Muscle layer of duodenum (tissue), 2 donors: ENCODE measurements at regions not wholly inside any gene's neighbourhood (a gene's known extent, or its start where the extent isn't known, plus 50 kb on each side); places are given as distances from the start of the nearest gene placed in this dataset.

Source experiments
- H3K27ac ChIP-seq: one replicate; pipeline ENCODE4 v1.7.0; 2013; ENCODE audit warnings: mild to moderate bottlenecking, low read length
- H3K27me3 ChIP-seq: one replicate; pipeline ENCODE4 v1.7.0; 2013; ENCODE audit warnings: low read depth, mild to moderate bottlenecking, control low read depth, low read length
- H3K36me3 ChIP-seq, 2 donors: one replicate each; pipeline ENCODE4 v1.7.0; 2013; ENCODE audit warnings: low read length in 2 of 2, control low read depth in 1 of 2, mild to moderate bottlenecking in 1 of 2; ENCODE audit not compliant: insufficient read depth in 2 of 2, control insufficient read depth in 1 of 2
- H3K4me1 ChIP-seq, 2 donors: one replicate each; pipeline ENCODE4 v1.7.0; 2013; ENCODE audit warnings: low read length in 2 of 2, mild to moderate bottlenecking in 2 of 2, control low read depth in 1 of 2, moderate library complexity in 1 of 2; ENCODE audit not compliant: insufficient read depth in 2 of 2, control insufficient read depth in 1 of 2
- H3K4me3 ChIP-seq, 2 donors: one replicate each; pipeline ENCODE4 v1.7.0; 2013; ENCODE audit warnings: low read length in 2 of 2, low read depth in 1 of 2, mild to moderate bottlenecking in 1 of 2
- H3K9me3 ChIP-seq, 2 donors: one replicate each; pipeline ENCODE4 v1.7.0; 2013; ENCODE audit warnings: low read length in 2 of 2, control low read depth in 1 of 2, mild to moderate bottlenecking in 1 of 2; ENCODE audit not compliant: control insufficient read depth in 1 of 2
- donor health status: healthy.

GRCh38 chr15:66832664-66833063, 130.6 kb downstream of the SMAD6 start:
- Histone ChIP-seq H3K4me1 (no peaks in the 10 kb centered on the region), H3K9me3 (no peaks in the 10 kb centered on the region), H3K4me3 (no peak overlapping the region), H3K27ac (no peak overlapping the region), H3K36me3 (no peaks in the 10 kb centered on the region), H3K27me3 (no peaks in the 10 kb centered on the region)

GRCh38 chr15:66833371-66833770, 131.3 kb downstream of the SMAD6 start:
- Histone ChIP-seq H3K4me1 (no peaks in the 10 kb centered on the region), H3K36me3 (no peaks in the 10 kb centered on the region), H3K27me3 (no peaks in the 10 kb centered on the region), H3K27ac (no peak overlapping the region), H3K9me3 (no peaks in the 10 kb centered on the region), H3K4me3 (no peak overlapping the region)

DNA sequence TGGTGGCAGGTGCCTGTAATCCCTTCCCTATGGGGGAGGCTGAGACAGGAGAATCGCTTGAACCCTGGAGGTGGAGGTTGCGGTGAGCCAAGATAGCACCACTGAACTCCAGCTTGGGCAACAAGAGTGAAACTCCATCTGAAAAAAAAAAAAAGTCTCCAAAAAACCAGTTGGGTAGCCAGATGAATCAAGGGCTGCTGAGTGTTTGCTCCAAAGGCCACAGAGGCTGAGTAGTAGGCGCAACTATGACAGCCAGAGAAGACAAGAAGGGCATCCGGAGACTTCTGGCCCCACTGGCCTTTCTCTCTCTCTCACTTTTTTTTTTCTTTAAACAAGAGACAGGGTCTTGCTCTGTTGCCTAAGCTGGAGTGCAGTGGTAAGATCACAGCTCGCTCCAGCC, 131.8 kb downstream of the SMAD6 start:
- H3K27ac ChIP-seq = no peak overlapping the region

GRCh38 chr15:66834881-66835878, 133.1 kb downstream of the SMAD6 start:
- no peaks in the 10 kb centered on the region for H3K27me3 ChIP-seq
- H3K27ac ChIP-seq = no peak overlapping the region
- no peaks in the 10 kb centered on the region for H3K36me3 ChIP-seq
- no peaks in the 10 kb centered on the region for H3K9me3 ChIP-seq
- no peaks in the 10 kb centered on the region for H3K4me1 ChIP-seq
- H3K4me3 ChIP-seq = no peak overlapping the region

More for the DNA sequence above, 131.8 kb downstream of the SMAD6 start:
- H3K4me1 ChIP-seq = no peaks in the 10 kb centered on the region
- no peak overlapping the region for H3K4me3 ChIP-seq
- H3K27me3 ChIP-seq = no peaks in the 10 kb centered on the region
- no peaks in the 10 kb centered on the region for H3K36me3 ChIP-seq
- H3K9me3 ChIP-seq = no peaks in the 10 kb centered on the region

DNA sequence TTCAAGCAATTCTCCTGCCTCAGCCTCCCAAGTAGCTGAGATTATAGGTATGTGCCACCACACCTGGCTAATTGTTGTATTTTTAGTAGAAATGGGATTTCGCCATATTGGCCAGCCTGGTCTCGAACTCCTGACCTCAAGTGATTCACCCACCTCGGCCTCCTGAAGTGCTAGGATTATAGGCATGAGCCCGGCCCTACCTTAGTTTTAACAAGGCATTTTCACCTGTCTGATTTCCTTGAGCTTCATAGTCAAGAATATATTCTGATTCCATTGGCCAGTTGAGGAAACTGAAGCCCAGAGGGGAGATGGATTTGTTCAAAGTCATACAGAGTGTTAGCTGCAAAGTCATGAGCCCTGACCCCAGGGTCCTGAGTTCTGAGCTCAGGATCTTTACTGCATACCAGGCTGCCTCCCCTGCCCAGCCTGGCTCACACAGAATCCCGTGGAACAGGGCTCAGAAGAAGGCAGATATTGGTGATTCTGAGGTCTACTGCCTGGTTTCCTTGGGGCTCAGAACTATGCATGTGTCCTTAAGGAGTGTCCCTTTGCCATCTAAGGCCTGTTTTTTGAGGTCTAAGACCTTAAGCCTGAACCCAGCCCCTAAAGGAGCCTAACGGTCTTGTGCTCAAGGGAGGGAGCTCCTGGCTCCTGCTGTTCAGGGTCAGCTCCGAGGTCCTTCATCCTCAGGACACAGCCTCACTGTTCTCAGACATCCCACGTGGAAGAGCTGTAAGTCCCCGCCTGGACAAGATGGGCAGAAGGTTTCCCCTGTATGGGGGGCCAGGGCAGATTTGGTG, 134.4 kb downstream of the SMAD6 start:
- no peaks in the 10 kb centered on the region for H3K9me3 ChIP-seq
- peaks cover 0 to under 1% of the 10 kb centered on the region in 2 donors for H3K4me1 ChIP-seq
- H3K36me3 ChIP-seq = no peaks in the 10 kb centered on the region
- H3K27ac ChIP-seq = no peak overlapping the region
- no peak overlapping the region for H3K4me3 ChIP-seq
- no peaks in the 10 kb centered on the region for H3K27me3 ChIP-seq

- H3K36me3 ChIP-seq = no peaks in the 10 kb centered on the region
- H3K4me3 ChIP-seq = no peak overlapping the region
- H3K4me1 ChIP-seq = peaks cover 3 to 6% of the 10 kb centered on the region in 2 donors
- H3K27ac ChIP-seq = no peak overlapping the region
- H3K9me3 ChIP-seq = no peaks in the 10 kb centered on the region
- H3K27me3 ChIP-seq = no peaks in the 10 kb centered on the region
Observed at GRCh38 chr15:66838202-66838601, 136.2 kb downstream of the SMAD6 start.

DNA sequence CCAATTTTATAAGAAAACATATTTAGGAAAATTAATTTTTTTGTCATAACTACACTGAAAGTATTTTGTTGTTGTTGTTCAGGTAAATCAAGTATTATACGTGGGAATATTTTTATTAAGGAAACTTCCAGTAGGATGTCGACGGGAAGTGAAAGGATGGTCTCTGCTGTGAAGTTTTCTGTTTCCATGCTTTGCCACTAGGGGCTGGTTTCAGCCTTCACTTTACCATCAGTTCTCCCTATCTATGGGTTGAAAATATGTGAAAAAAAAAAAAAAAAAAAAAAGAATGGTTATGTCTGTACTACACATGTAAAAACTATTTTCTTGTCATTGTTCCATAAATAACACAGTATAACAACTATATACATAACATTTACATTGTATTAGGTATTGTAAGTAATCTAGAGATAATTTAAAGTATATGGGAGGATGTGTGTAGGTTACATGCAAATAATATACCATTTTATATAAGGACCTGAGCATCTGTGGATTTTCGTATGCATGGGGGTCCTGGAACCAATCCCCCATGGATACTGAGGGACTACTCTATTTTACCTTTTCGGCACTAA, 136.7 kb downstream of the SMAD6 start:
- Histone ChIP-seq H3K27me3 (no peaks in the 10 kb centered on the region), H3K27ac (no peak overlapping the region), H3K4me1 (peaks cover 6 to 8% of the 10 kb centered on the region in 2 donors), H3K36me3 (no peaks in the 10 kb centered on the region), H3K9me3 (no peaks in the 10 kb centered on the region), H3K4me3 (no peak overlapping the region)

- Histone ChIP-seq H3K9me3 (no peaks in the 10 kb centered on the region), H3K4me3 (no peak overlapping the region), H3K27ac (no peak overlapping the region), H3K36me3 (no peaks in the 10 kb centered on the region), H3K27me3 (no peaks in the 10 kb centered on the region), H3K4me1 (peaks cover 6 to 8% of the 10 kb centered on the region in 2 donors)
Observed at GRCh38 chr15:66839506-66840112, 137.6 kb downstream of the SMAD6 start.

DNA sequence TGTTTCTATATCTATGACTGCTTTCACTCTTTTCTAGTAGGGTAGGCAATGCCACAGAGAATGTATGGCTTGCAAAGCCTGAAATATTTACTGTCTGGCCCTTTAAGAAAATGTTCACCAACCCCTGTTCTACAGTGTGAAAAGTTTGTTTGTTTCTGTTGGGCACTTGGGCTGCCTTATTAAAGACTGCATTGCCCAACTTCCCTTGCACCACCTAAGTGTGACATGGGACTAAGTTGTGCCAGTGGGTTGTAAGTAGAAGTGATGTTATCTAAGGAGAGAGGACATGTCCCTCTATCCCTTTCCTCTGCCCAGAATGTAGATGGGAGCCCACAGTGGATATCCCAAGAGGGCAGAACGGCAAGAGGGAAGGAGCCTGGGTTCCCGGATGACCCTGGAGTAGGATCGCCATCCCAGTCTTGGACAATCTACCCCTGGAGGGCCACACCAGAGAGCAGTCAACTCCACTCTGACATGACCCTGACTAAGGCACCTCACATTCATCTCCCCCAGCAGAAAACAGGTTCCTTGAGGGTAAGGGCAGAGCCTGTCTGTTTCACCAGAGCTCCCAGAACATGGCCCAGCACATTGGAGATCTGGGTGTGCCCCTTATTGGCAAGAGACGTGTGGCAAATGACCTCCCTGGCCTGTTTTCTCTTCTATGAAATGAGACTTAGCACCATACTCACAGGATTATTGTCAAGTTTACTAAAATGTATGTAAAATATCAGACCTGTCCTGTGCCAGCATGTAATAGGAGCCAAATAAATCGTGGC, 138.8 kb downstream of the SMAD6 start:
- Histone ChIP-seq H3K4me1 (peaks cover 6 to 8% of the 10 kb centered on the region in 2 donors), H3K4me3 (no peak overlapping the region), H3K36me3 (no peaks in the 10 kb centered on the region), H3K9me3 (no peaks in the 10 kb centered on the region), H3K27ac (no peak overlapping the region), H3K27me3 (no peaks in the 10 kb centered on the region)

DNA sequence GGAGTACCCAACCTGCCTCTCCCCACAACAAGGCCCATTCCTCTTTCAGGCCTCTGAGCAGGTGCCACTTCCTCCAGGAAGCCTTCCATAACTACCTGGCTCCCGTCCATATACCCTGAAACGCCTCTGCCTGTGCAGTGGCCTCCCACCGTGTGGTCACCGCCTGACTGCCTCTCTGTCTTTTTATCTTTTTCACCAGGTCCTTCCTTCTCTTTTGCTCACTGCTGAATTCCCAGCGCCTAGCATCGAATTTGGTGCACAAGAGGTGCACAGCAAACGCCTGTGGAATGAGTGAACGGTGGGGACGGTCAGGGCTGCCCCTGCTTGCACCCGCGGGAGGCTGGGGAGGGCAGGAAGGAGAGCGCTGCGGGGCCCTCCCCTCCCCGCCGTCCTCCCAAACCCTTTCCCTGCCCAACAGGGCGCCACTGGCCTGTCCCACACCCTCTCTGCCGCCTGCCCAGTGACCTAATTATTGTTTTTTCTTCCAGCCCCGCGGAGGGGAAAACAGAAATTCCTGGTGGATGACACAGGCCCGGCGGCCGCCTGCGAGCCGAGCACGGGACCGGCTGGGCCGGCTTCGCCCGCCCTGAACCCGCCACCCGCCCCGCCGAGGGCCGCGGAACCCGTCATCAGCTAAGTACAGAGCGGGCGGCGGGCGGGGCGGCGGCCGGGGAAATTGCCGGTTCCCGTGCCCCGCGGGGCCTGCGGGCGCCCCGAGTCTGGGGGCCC, 140.1 kb downstream of the SMAD6 start:
- H3K36me3 ChIP-seq = no peaks in the 10 kb centered on the region
- H3K9me3 ChIP-seq = no peaks in the 10 kb centered on the region
- H3K4me3 ChIP-seq = peak overlapping the region; percentile 57
- H3K27ac ChIP-seq = peak overlapping the region; percentile 76
- H3K27me3 ChIP-seq = no peaks in the 10 kb centered on the region
- H3K4me1 ChIP-seq = peaks cover 6 to 8% of the 10 kb centered on the region in 2 donors
